Brain microvascular endothelial cell (primary cell): ENCODE measurements at regions not wholly inside any gene's neighbourhood (a gene's known extent, or its start where the extent isn't known, plus 50 kb on each side); places are given as distances from the start of the nearest gene placed in this dataset.

ENCODE experiments used
- DNase-seq: peaks from one replicate; pipeline ENCODE4 v3.0.0-alpha.2; 2020
- H3K27ac ChIP-seq: fragments of 250-450 bp; sonication (Bioruptor Pico); 2 replicates; pipeline ENCODE4 v1.5.1; 2020; ENCODE audit warnings: mild to moderate bottlenecking, moderate library complexity
- H3K27me3 ChIP-seq: fragments of 250-450 bp; sonication (Bioruptor Pico); replicated peaks from 2 replicates; pipeline ENCODE4 v1.5.1; 2020; ENCODE audit warnings: mild to moderate bottlenecking
- H3K36me3 ChIP-seq: fragments of 250-450 bp; sonication (Bioruptor Pico); replicated peaks from 2 replicates; pipeline ENCODE4 v1.5.1; 2020; ENCODE audit warnings: mild to moderate bottlenecking
- H3K4me3 ChIP-seq: 2 replicates; pipeline ENCODE4 v1.5.1; 2011; ENCODE audit warnings: low read depth, mild to moderate bottlenecking, control low read depth, low read length, moderate library complexity
- CTCF ChIP-seq: IDR thresholded peaks from 2 replicates; pipeline ENCODE4 v1.5.1; 2011; ENCODE audit warnings: low read depth, mild to moderate bottlenecking, moderate library complexity, low read length, control low read depth, inconsistent platforms; ENCODE audit errors: missing control alignments
- in situ Hi-C: cut with HindIII; loops from 2 replicates; pipeline ENCODE4 v1.10.0; 2017; ENCODE audit warnings: low sequenced_read_pairs, low pct_ligation_motif_present

DNA sequence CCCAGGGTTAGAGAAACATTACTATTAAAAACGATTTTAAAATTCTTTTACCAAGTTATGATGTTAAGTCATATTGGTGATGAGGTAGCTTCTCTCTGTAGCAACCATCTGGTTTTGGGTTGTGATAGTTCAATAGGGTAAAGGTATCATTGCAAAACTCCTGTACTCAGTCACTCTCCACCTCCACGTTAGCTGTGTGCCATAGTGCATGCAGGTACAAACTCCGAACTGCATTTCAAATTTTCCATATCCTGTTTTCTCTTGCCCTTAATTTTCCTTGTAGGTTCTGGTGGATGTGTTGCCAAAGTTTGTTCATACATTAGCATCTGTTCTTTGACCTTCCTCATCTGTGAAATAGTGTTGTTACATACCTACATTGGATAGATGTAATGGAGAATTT, 53.1 kb upstream of the ARRDC3 start:
- TF ChIP-seq CTCF, result no peak

GRCh38 chr5:91434348-91434747, 51.2 kb upstream of the ARRDC3 start:
- Histone ChIP-seq H3K4me3 (no peak overlapping the region), H3K36me3 (no peaks in the 10 kb centered on the region), H3K27me3 (no peaks in the 10 kb centered on the region), H3K27ac (no peak overlapping the region)
- no peak for DNase-seq
- in situ Hi-C loops, result no loop called here
- no peak for TF ChIP-seq CTCF

More for the DNA sequence above, 53.1 kb upstream of the ARRDC3 start:
- no peaks in the 10 kb centered on the region for H3K36me3 ChIP-seq
- no peak overlapping the region for H3K27ac ChIP-seq
- H3K4me3 ChIP-seq, result no peak overlapping the region
- no peaks in the 10 kb centered on the region for H3K27me3 ChIP-seq
- in situ Hi-C loops, result no loop called here
- no peak for DNase-seq

DNA sequence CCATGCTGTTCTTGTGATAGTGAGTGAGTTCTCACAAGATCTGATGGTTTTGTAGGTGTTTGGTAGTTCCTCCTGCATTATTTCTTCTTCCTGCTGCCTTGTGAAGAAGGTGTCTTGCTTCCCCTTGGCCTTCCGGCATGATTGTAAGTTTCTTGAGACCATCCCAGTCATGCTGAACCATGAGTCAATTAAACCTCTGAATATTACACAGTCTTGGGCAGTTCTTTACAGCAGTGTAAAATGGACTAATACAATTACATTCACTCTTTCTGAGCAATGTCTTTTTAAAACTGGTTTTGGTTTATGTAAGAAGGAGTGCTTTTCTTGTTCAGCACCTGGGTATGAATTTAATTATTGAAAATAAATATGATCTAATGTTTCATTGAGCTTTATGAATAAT, 50.7 kb upstream of the ARRDC3 start:
- TF ChIP-seq CTCF, result no peak
- H3K36me3 ChIP-seq, result no peaks in the 10 kb centered on the region
- DNase-seq, result no peak
- no peak overlapping the region for H3K4me3 ChIP-seq
- H3K27ac ChIP-seq, result no peak overlapping the region
- in situ Hi-C loops, result no loop called here
- H3K27me3 ChIP-seq, result no peaks in the 10 kb centered on the region
